Fibroblast of lung (primary cell): ENCODE measurements at regions not wholly inside any gene's neighbourhood (a gene's known extent, or its start where the extent isn't known, plus 50 kb on each side); places are given as distances from the start of the nearest gene placed in this dataset.
A peak's percentile ranks its signal among the peaks of the same experiment; 100 is the strongest.

Experiments
- DNase-seq, 2 donors: peaks; one replicate each; pipeline versions ENCODE4 v3.0.0 to v3.0.0-alpha.2; 2010; ENCODE audit warnings: low read depth in 2 of 2
- H2AFZ ChIP-seq: 2 replicates; pipeline ENCODE4 v1.5.1; 2012; ENCODE audit warnings: low read length, control low read depth, inconsistent platforms
- H3K27ac ChIP-seq: 2 replicates; pipeline ENCODE4 v1.5.1; 2011; ENCODE audit warnings: low read length, control low read depth; ENCODE audit not compliant: insufficient read depth
- H3K27me3 ChIP-seq: 2 replicates; pipeline ENCODE4 v1.5.1; 2011; ENCODE audit warnings: mild to moderate bottlenecking, low read length; ENCODE audit not compliant: control insufficient read depth, insufficient read depth
- H3K36me3 ChIP-seq: 2 replicates; pipeline ENCODE4 v1.5.1; 2011; ENCODE audit warnings: low read length; ENCODE audit not compliant: control insufficient read depth, insufficient read depth
- H3K4me1 ChIP-seq: 2 replicates; pipeline ENCODE4 v1.5.1; 2011; ENCODE audit warnings: low read length; ENCODE audit not compliant: control insufficient read depth, insufficient read depth; ENCODE audit errors: extremely low read depth
- H3K4me2 ChIP-seq: 2 replicates; pipeline ENCODE4 v1.5.1; 2011; ENCODE audit warnings: low read length, control low read depth; ENCODE audit not compliant: insufficient read depth; ENCODE audit errors: extremely low read depth
- H3K4me3 ChIP-seq, 4 experiments: fragments of 200-600 bp in 1 of 4; sonication (generic) in 1 of 4; replicated peaks in 1 of 4; 2 replicates each; pipeline ENCODE4 v1.5.1; 2011 to 2016; ENCODE audit warnings: low read length in 4 of 4, low read depth in 3 of 4, mild to moderate bottlenecking in 3 of 4, control low read depth in 2 of 4, inconsistent platforms in 1 of 4, mixed read lengths in 1 of 4; ENCODE audit not compliant: insufficient read depth in 1 of 4; ENCODE audit errors: control extremely low read depth in 1 of 4
- H3K79me2 ChIP-seq: 2 replicates; pipeline ENCODE4 v1.5.1; 2012; ENCODE audit warnings: mild to moderate bottlenecking, low read length, inconsistent platforms; ENCODE audit not compliant: control insufficient read depth, insufficient read depth
- H3K9ac ChIP-seq: 2 replicates; pipeline ENCODE4 v1.5.1; 2011; ENCODE audit warnings: mild to moderate bottlenecking, low read length, control low read depth; ENCODE audit not compliant: insufficient read depth
- H3K9me3 ChIP-seq: 2 replicates; pipeline ENCODE4 v1.5.1; 2012; ENCODE audit warnings: low read depth, low read length; ENCODE audit not compliant: control insufficient read depth, insufficient read depth
- H4K20me1 ChIP-seq: 2 replicates; pipeline ENCODE4 v1.5.1; 2011; ENCODE audit warnings: low read length; ENCODE audit not compliant: control insufficient read depth, insufficient read depth; ENCODE audit errors: extremely low read depth
- CTCF ChIP-seq, 2 donors: IDR thresholded peaks in 1 of 2; conservative IDR thresholded peaks in 1 of 2; 1 replicate in 1 of 2; 2 replicates in 1 of 2; pipeline ENCODE4 v1.5.1; 2011 to 2012; ENCODE audit warnings: low read length in 2 of 2, control low read depth in 1 of 2, inconsistent platforms in 1 of 2, low read depth in 1 of 2, mild to moderate bottlenecking in 1 of 2
- EZH2 ChIP-seq: IDR thresholded peaks from 2 replicates; pipeline ENCODE4 v1.5.1; 2012; ENCODE audit warnings: low read length, control low read depth, mild to moderate bottlenecking; ENCODE audit errors: missing control alignments

- H3K27ac ChIP-seq, result peak overlapping the region; percentile 9
- H3K9me3 ChIP-seq, result no peaks in the 10 kb centered on the region
- no peak overlapping the region for H2AFZ ChIP-seq
- H3K36me3 ChIP-seq, result no peaks in the 10 kb centered on the region
- no peak overlapping the region for H3K4me2 ChIP-seq
- no peak overlapping the region for H3K4me3 ChIP-seq
- H3K9ac ChIP-seq, result no peak overlapping the region
- no peaks in the 10 kb centered on the region for H3K27me3 ChIP-seq
- no peaks in the 10 kb centered on the region for H3K79me2 ChIP-seq
- H3K4me1 ChIP-seq, result peaks cover 9% of the 10 kb centered on the region
- H4K20me1 ChIP-seq, result no peaks in the 10 kb centered on the region
- peak; percentile 87 to 94 for DNase-seq
- TF ChIP-seq EZH2 (no peak), CTCF (conservative IDR thresholded peaks at IDR 0.05 in 1 of 2, IDR thresholded peaks at IDR 0.05 in 1 of 2; ENCODE audit: low read depth in 1 of 2, low read length in 2 of 2) (no peak)
Observed at GRCh38 chr3:23668430-23668904, 137.3 kb upstream of the UBE2E1 start.

- no peak overlapping the region for H2AFZ ChIP-seq
- H3K36me3 ChIP-seq, result no peaks in the 10 kb centered on the region
- no peak overlapping the region for H3K9ac ChIP-seq
- H4K20me1 ChIP-seq, result no peaks in the 10 kb centered on the region
- H3K9me3 ChIP-seq, result no peaks in the 10 kb centered on the region
- no peak overlapping the region for H3K27ac ChIP-seq
- no peaks in the 10 kb centered on the region for H3K27me3 ChIP-seq
- TF ChIP-seq CTCF (conservative IDR thresholded peaks at IDR 0.05 in 1 of 2, IDR thresholded peaks at IDR 0.05 in 1 of 2; ENCODE audit: low read depth in 1 of 2, low read length in 2 of 2), result no peak
- no peak for TF ChIP-seq EZH2
- no peak overlapping the region for H3K4me2 ChIP-seq
- no peak overlapping the region for H3K4me3 ChIP-seq
- H3K4me1 ChIP-seq, result peaks cover 9% of the 10 kb centered on the region
- H3K79me2 ChIP-seq, result no peaks in the 10 kb centered on the region
- no peak for DNase-seq
Observed at GRCh38 chr3:23669541-23670255, 136.1 kb upstream of the UBE2E1 start.

- DNase-seq, result peak; percentile 35 to 48
Observed at GRCh38 chr3:23671851-23672589, 133.7 kb upstream of the UBE2E1 start.

More at GRCh38 chr3:23671851-23672589, 133.7 kb upstream of the UBE2E1 start:
- no peaks in the 10 kb centered on the region for H3K27me3 ChIP-seq
- peak overlapping the region; percentile 84 for H3K4me2 ChIP-seq
- H3K9me3 ChIP-seq, result no peaks in the 10 kb centered on the region
- H3K36me3 ChIP-seq, result no peaks in the 10 kb centered on the region
- H3K4me1 ChIP-seq, result peaks cover 9% of the 10 kb centered on the region
- no peaks in the 10 kb centered on the region for H3K79me2 ChIP-seq
- H3K9ac ChIP-seq, result no peak overlapping the region
- TF ChIP-seq CTCF (conservative IDR thresholded peaks at IDR 0.05 in 1 of 2, IDR thresholded peaks at IDR 0.05 in 1 of 2; ENCODE audit: low read depth in 1 of 2, low read length in 2 of 2) (no peak), EZH2 (no peak)
- H2AFZ ChIP-seq, result peak overlapping the region; percentile 90
- H3K27ac ChIP-seq, result no peak overlapping the region
- no peaks in the 10 kb centered on the region for H4K20me1 ChIP-seq
- peak overlapping the region in 2 of 4 experiments; percentile 14 to 32 for H3K4me3 ChIP-seq
